ENCODE measurements at regions not wholly inside any gene's neighbourhood (a gene's known extent, or its start where the extent isn't known, plus 50 kb on each side); places are given as distances from the start of the nearest gene placed in this dataset.
"Not testable (repeated sequence)": the region's sequence is repeated elsewhere in the genome, so short reads cannot be mapped to it uniquely, and the experiment has no call there.

- DNase-seq (ENCODE audit: low read depth, low spot score): no peak
Observed at GRCh38 chr2:62654876-62655359, 50.6 kb upstream of the EHBP1 start.

- no peak for DNase-seq (ENCODE audit: low read depth, low spot score)
Observed at GRCh38 chr2:62654423-62654791, 51.1 kb upstream of the EHBP1 start.

GRCh38 chr2:62653582-62654422, 51.7 kb upstream of the EHBP1 start:
- no peak for DNase-seq (ENCODE audit: low read depth, low spot score)

DNA sequence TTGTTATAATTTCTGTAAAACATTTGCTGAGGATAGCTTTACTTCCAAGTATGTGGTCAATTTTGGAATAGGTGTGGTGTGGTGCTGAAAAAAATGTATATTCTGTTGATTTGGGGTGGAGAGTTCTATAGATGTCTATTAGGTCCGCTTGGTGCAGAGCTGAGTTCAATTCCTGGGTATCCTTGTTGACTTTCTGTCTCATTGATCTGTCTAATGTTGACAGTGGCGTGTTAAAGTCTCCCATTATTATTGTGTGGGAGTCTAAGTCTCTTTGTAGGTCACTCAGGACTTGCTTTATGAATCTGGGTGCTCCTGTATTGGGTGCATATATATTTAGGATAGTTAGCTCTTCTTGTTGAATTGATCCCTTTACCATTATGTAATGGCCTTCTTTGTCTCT, 56.4 kb upstream of the EHBP1 start:
- not testable (repeated sequence) for DNase-seq (ENCODE audit: low read depth, low spot score)

DNA sequence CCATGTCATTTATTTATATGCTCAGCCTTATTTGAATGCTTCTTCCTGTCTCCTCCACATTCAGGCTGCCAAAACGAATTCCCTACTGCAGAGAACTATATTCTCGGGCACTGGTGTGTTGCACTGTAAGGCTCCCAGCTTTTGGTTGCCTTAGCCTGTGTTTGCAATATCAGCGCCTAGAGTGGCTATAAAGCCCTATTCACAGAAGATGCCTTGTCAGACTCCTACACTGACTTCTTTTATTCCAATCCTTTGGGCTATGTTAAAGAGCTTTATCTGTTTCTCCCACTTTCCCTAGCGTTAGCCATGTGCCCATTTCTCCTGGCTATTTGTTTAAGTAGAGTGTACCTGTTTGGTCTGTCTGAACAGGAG, 62.4 kb upstream of the EHBP1 start:
- DNase-seq (ENCODE audit: low read depth, low spot score): no peak

GRCh38 chr2:62642429-62643099, 62.9 kb upstream of the EHBP1 start:
- DNase-seq (ENCODE audit: low read depth, low spot score): no peak

DNA sequence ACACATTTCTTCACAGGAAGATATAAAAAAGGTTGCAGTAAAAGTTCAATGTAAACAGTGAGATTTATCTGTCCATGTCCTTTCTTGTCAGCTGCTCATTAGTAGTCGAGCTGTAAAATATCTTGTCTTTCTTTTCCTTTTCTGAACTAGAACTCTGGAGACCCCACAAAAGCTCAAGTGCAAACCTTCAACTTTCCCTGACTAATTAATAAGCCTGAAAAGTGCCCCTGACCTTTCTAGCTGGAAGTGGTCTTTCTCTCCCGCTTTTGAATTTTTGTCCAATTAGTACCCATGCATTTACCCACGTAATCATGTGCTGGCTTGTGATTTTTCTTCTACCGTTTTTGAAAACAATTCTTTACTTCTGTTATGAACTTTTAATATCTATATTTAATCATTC, 63.6 kb upstream of the EHBP1 start:
- DNase-seq (ENCODE audit: low read depth, low spot score): no peak

DNA sequence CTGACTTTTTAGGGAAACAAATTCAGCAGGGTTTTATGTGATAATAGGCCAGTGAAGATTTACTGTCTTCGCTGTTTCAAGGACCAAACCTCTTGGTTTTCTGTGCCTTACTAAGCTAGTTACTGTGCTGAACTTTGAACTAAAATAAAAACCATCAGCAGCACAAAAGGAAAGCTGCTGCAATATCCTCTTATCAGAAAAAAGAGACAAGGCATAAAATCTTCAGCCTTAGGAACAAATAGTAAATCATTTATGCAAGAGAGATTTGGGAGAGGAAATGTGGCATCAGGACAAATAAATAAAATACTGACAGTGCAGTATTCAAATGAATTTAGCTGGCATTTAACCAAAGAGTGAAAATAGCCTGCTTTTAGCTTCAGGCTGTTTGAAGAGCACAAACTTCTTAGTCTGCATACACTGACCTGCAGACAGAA, 64.1 kb upstream of the EHBP1 start:
- DNase-seq (ENCODE audit: low read depth, low spot score): no peak

DNA sequence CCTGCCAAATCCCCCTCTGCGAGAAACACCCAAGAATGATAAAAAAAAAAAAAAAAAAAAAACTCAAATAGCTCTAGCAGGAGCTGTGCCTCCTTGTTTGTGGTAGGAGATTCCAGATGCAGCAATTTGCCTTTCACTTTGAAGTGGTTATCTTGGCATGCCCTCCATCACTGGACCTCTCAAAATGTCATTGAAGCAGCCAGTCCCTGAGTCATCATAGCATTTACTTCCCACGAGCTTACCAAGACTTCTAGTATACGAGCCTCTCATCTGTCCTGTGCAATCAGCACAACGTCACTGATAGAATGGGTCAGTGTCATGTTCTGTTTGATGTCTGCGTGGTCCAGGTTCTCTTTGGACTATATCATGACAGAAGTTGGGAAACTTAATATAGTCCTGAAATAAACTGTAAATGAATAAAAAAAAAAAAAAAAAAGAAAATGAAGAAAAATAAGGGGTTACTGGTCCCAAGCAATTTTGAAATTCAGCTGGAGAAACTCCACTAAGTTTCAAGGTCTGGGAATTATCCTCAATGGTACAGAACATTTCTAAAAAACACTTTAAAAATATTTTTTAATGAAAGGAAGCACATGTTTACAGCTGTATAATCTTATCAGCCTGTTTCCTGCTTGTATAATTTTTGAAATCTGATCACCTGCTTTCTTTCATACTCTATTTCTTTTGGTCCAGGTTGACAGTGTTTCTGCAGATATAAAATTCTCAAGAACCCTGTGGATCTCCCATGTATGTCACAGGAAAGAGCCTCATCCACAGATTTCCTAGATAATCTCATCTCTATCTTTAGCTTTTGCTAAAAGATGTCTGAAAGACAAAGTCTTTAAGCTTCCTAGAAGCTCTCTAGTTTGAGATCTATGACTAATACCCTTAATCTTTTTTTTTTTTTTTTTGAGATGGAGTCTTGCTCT, 74.1 kb upstream of the EHBP1 start:
- DNase-seq (ENCODE audit: low read depth, low spot score): no peak

DNA sequence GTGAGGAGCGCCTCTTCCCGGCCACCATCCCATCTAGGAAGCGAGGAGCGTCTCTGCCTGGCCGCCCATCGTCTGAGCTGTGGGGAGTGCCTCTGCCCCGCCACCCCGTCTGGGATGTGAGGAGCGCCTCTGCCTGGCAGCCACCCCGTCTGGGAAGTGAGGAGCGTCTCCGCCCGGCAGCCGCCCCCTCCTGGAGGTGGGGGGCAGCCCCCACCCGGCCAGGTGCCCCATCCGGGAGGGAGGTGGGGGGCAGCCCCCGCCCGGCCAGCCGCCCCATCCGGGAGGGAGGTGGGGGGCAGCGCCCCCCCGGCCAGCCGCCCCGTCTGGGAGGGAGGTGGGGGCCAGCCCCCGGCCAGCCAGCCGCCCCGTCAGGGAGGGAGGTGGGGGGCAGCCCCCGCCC, 75.3 kb upstream of the EHBP1 start:
- DNase-seq (ENCODE audit: low read depth, low spot score): not testable (repeated sequence)

- DNase-seq (ENCODE audit: low read depth, low spot score): not testable (repeated sequence)
Observed at GRCh38 chr2:62629310-62629709, 76.2 kb upstream of the EHBP1 start.

DNA sequence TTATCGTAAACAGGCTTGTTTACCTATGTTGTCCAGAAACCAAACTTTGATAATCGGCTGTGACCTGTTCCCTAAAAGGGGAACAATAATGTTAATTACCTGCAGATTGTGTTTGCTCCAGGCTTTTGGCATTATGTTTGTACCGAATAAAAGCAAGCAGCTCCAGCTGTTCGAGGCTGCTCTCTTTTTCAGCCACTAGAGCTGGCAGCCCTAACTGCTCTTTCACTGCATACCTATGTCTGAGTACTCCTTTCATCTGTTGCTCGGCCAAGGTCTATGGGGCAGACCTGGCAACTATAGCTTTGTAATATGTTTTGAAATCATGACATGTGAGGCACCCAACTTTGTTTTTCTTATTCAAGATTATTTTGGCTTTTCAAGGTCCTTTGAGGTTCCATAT, 77.8 kb upstream of the EHBP1 start:
- no peak for DNase-seq (ENCODE audit: low read depth, low spot score)

GRCh38 chr2:62624855-62625254, 80.7 kb upstream of the EHBP1 start:
- DNase-seq (ENCODE audit: low read depth, low spot score): no peak

DNA sequence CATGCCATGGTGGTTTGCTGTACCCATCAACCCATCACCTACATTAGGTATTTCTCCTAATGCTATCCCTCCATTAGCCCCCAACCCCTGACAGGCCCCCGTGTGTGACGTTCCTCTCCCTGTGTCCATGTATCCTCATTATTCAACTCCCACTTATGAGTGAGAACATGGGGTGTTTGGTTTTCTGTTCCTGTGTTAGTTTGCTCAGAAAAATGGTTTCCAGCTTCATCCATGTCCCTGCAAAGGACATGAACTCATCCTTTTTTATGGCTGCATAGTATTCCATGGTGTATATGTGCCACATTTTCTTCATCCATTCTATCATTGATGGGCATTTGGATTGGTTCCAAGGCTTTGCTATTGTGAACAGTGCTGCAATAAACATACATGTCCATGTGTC, 89.0 kb upstream of the EHBP1 start:
- DNase-seq (ENCODE audit: low read depth, low spot score): not testable (repeated sequence)

GRCh38 chr2:62611854-62612253, 93.7 kb upstream of the EHBP1 start:
- no peak for DNase-seq (ENCODE audit: low read depth, low spot score)

DNA sequence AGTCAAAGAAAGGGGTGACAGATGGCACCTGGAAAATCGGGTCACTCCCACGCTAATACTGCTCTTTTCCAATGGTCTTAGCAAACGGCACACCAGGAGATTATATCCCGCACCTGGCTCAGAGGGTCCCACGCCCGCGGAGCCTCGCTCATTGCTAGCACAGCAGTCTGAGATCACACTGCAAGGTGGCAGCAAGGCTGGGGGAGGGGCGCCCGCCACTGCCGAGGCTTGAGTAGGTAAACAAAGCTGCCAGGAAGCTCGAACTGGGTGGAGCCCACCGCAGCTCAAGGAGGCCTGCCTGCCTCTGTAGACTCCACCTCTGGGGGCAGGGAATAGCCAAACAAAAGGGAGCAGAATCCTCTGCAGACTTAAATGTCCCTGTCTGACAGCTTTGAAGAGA, 99.5 kb upstream of the TMEM17 start:
- not testable (repeated sequence) for DNase-seq (ENCODE audit: low read depth, low spot score)

GRCh38 chr2:62604336-62604735, 98.3 kb upstream of the TMEM17 start:
- DNase-seq (ENCODE audit: low read depth, low spot score): no peak

GRCh38 chr2:62603154-62603712, 97.2 kb upstream of the TMEM17 start:
- DNase-seq (ENCODE audit: low read depth, low spot score): no peak

DNA sequence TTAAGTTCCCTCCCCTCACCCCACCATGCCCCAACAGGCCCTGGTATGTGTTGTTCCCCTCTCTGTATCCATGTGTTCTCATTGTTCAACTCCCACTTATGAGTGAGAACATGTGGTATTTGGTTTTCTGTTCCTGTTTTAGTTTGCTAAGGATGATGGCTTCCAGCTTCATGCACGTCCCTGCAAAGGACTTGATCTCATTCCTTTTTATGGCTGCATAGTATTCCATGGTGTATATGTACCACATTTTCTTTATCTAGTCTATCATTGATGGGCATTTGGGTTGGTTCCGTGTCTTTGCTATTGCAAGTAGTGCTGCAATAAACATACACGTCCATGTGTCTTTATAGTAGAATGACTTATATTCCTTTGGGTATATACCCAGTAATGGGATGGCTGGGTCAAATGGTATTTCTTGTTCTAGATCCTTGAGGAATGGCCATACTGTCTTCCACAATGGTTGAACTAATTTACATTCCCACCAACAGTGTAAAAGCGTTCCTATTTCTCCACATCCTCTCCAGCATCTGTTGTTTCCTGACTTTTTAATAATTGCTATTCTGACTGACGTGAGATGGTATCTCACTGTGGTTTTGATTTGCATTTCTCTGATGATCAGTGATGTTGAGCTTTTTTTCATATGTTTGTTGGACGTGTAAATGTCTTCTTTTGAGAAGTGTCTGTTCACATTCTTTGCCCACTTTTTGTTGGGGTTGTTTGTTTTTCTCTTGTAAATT, 93.8 kb upstream of the TMEM17 start:
- not testable (repeated sequence) for DNase-seq (ENCODE audit: low read depth, low spot score)

GRCh38 chr2:62597323-62597722, 91.3 kb upstream of the TMEM17 start:
- DNase-seq (ENCODE audit: low read depth, low spot score): no peak

Data from pulmonary artery endothelial cell (primary cell).